ENCODE measurements at regions not wholly inside any gene's neighbourhood (a gene's known extent, or its start where the extent isn't known, plus 50 kb on each side); places are given as distances from the start of the nearest gene placed in this dataset.

GRCh38 chr2:239826786-239827522 is 198.2 kb downstream of the NDUFA10 start:
- TF ChIP-seq POLR2A (IDR thresholded peaks at IDR 0.05) (no peak), CTCF (IDR thresholded peaks at IDR 0.05) (no peak)
